ENCODE measurements at regions not wholly inside any gene's neighbourhood (a gene's known extent, or its start where the extent isn't known, plus 50 kb on each side); places are given as distances from the start of the nearest gene placed in this dataset.

GRCh38 chr4:23979534-23979933, 89.7 kb upstream of the PPARGC1A start:
- no peak for TF ChIP-seq EZH2 (IDR thresholded peaks at IDR 0.05; ENCODE audit: borderline replicate concordance, low read length)
- TF ChIP-seq CTCF (IDR thresholded peaks at IDR 0.05; ENCODE audit: low read length) = no peak

Measured in OCI-LY1 (cell line).